ENCODE measurements at regions not wholly inside any gene's neighbourhood (a gene's known extent, or its start where the extent isn't known, plus 50 kb on each side); places are given as distances from the start of the nearest gene placed in this dataset.

- Mint-ChIP-seq H3K9me3 (no peaks in the 10 kb centered on the region), H3K27ac (no peak overlapping the region), H3K36me3 (ENCODE audit: low read depth) (no peaks in the 10 kb centered on the region), H3K4me3 (no peak overlapping the region), H3K27me3 (ENCODE audit: low read depth) (no peaks in the 10 kb centered on the region), H3K4me1 (ENCODE audit: low read depth) (no peaks in the 10 kb centered on the region)
These were observed 86.5 kb downstream of the MYEOV start for GRCh38 chr11:69380451-69380901.

GRCh38 chr11:69380921-69381581 is 87.1 kb downstream of the MYEOV start:
- no peaks in the 10 kb centered on the region for H3K9me3 Mint-ChIP-seq
- H3K4me1 Mint-ChIP-seq (ENCODE audit: low read depth): no peaks in the 10 kb centered on the region
- no peaks in the 10 kb centered on the region for H3K27me3 Mint-ChIP-seq (ENCODE audit: low read depth)
- H3K36me3 Mint-ChIP-seq (ENCODE audit: low read depth): no peaks in the 10 kb centered on the region
- H3K4me3 Mint-ChIP-seq: no peak overlapping the region
- H3K27ac Mint-ChIP-seq: no peak overlapping the region

- Mint-ChIP-seq H3K27me3 (ENCODE audit: low read depth) (no peaks in the 10 kb centered on the region), H3K27ac (no peak overlapping the region), H3K4me1 (ENCODE audit: low read depth) (no peaks in the 10 kb centered on the region), H3K4me3 (no peak overlapping the region), H3K36me3 (ENCODE audit: low read depth) (no peaks in the 10 kb centered on the region), H3K9me3 (no peaks in the 10 kb centered on the region)
These were observed 87.8 kb downstream of the MYEOV start for GRCh38 chr11:69381681-69382130.

- H3K4me3 Mint-ChIP-seq: no peak overlapping the region
- no peaks in the 10 kb centered on the region for H3K36me3 Mint-ChIP-seq (ENCODE audit: low read depth)
- H3K9me3 Mint-ChIP-seq: peaks cover 3% of the 10 kb centered on the region
- H3K27ac Mint-ChIP-seq: no peak overlapping the region
- H3K27me3 Mint-ChIP-seq (ENCODE audit: low read depth): no peaks in the 10 kb centered on the region
- no peaks in the 10 kb centered on the region for H3K4me1 Mint-ChIP-seq (ENCODE audit: low read depth)
These were observed 88.5 kb downstream of the MYEOV start for GRCh38 chr11:69382131-69383128.

GRCh38 chr11:69383372-69384250 is 89.7 kb downstream of the MYEOV start:
- Mint-ChIP-seq H3K4me3 (no peak overlapping the region), H3K27me3 (ENCODE audit: low read depth) (no peaks in the 10 kb centered on the region), H3K9me3 (peaks cover 15% of the 10 kb centered on the region), H3K4me1 (ENCODE audit: low read depth) (no peaks in the 10 kb centered on the region), H3K27ac (no peak overlapping the region), H3K36me3 (ENCODE audit: low read depth) (no peaks in the 10 kb centered on the region)

- no peak overlapping the region for H3K4me3 Mint-ChIP-seq
- no peaks in the 10 kb centered on the region for H3K36me3 Mint-ChIP-seq (ENCODE audit: low read depth)
- no peaks in the 10 kb centered on the region for H3K4me1 Mint-ChIP-seq (ENCODE audit: low read depth)
- H3K9me3 Mint-ChIP-seq: peaks cover 17% of the 10 kb centered on the region
- no peaks in the 10 kb centered on the region for H3K27me3 Mint-ChIP-seq (ENCODE audit: low read depth)
- H3K27ac Mint-ChIP-seq: no peak overlapping the region
These were observed 90.5 kb downstream of the MYEOV start for GRCh38 chr11:69384251-69385143.

- no peak overlapping the region for H3K27ac Mint-ChIP-seq
- no peaks in the 10 kb centered on the region for H3K36me3 Mint-ChIP-seq (ENCODE audit: low read depth)
- no peak overlapping the region for H3K4me3 Mint-ChIP-seq
- H3K27me3 Mint-ChIP-seq (ENCODE audit: low read depth): no peaks in the 10 kb centered on the region
- no peaks in the 10 kb centered on the region for H3K4me1 Mint-ChIP-seq (ENCODE audit: low read depth)
- H3K9me3 Mint-ChIP-seq: peaks cover 17% of the 10 kb centered on the region
These were observed 91.3 kb downstream of the MYEOV start for GRCh38 chr11:69385144-69385820.

- Mint-ChIP-seq H3K27me3 (ENCODE audit: low read depth) (no peaks in the 10 kb centered on the region), H3K36me3 (ENCODE audit: low read depth) (no peaks in the 10 kb centered on the region), H3K27ac (no peak overlapping the region), H3K9me3 (peaks cover 17% of the 10 kb centered on the region), H3K4me1 (ENCODE audit: low read depth) (no peaks in the 10 kb centered on the region), H3K4me3 (no peak overlapping the region)
These were observed 92.0 kb downstream of the MYEOV start for GRCh38 chr11:69385832-69386427.

- peaks cover 17% of the 10 kb centered on the region for H3K9me3 Mint-ChIP-seq
- H3K27ac Mint-ChIP-seq: no peak overlapping the region
These were observed 92.8 kb downstream of the MYEOV start for GRCh38 chr11:69386594-69387408.

GRCh38 chr11:69387409-69387885 is 93.5 kb downstream of the MYEOV start:
- H3K36me3 Mint-ChIP-seq (ENCODE audit: low read depth): no peaks in the 10 kb centered on the region
- H3K4me1 Mint-ChIP-seq (ENCODE audit: low read depth): no peaks in the 10 kb centered on the region
- no peak overlapping the region for H3K4me3 Mint-ChIP-seq
- peaks cover 17% of the 10 kb centered on the region for H3K9me3 Mint-ChIP-seq
- H3K27me3 Mint-ChIP-seq (ENCODE audit: low read depth): no peaks in the 10 kb centered on the region
- no peak overlapping the region for H3K27ac Mint-ChIP-seq

More at GRCh38 chr11:69386594-69387408, 92.8 kb downstream of the MYEOV start:
- H3K27me3 Mint-ChIP-seq (ENCODE audit: low read depth): no peaks in the 10 kb centered on the region
- H3K36me3 Mint-ChIP-seq (ENCODE audit: low read depth): no peaks in the 10 kb centered on the region
- H3K4me1 Mint-ChIP-seq (ENCODE audit: low read depth): no peaks in the 10 kb centered on the region
- no peak overlapping the region for H3K4me3 Mint-ChIP-seq

- Mint-ChIP-seq H3K36me3 (ENCODE audit: low read depth) (no peaks in the 10 kb centered on the region), H3K9me3 (peaks cover 17% of the 10 kb centered on the region), H3K27ac (no peak overlapping the region), H3K4me3 (no peak overlapping the region), H3K27me3 (ENCODE audit: low read depth) (no peaks in the 10 kb centered on the region), H3K4me1 (ENCODE audit: low read depth) (no peaks in the 10 kb centered on the region)
These were observed 93.3 kb upstream of the LINC01488 start for GRCh38 chr11:69388210-69388609.

- H3K27me3 Mint-ChIP-seq (ENCODE audit: low read depth): no peaks in the 10 kb centered on the region
- H3K27ac Mint-ChIP-seq: no peak overlapping the region
- no peaks in the 10 kb centered on the region for H3K36me3 Mint-ChIP-seq (ENCODE audit: low read depth)
- H3K4me3 Mint-ChIP-seq: no peak overlapping the region
- peaks cover 17% of the 10 kb centered on the region for H3K9me3 Mint-ChIP-seq
- no peaks in the 10 kb centered on the region for H3K4me1 Mint-ChIP-seq (ENCODE audit: low read depth)
These were observed 92.8 kb upstream of the LINC01488 start for GRCh38 chr11:69388661-69389060.

Measured in T-helper 1 cell treated with Interleukin-12 subunit alpha and Interleukin-12 subunit beta and Interleukin-4 antibody, amounts not matched to agents 30 μg/mL and 1 μg/mL, for 36 hours (primary cell).